UCSD-AML1 (cell line): ENCODE measurements at regions not wholly inside any gene's neighbourhood (a gene's known extent, or its start where the extent isn't known, plus 50 kb on each side); places are given as distances from the start of the nearest gene placed in this dataset.
"Not testable (repeated sequence)": the region's sequence is repeated elsewhere in the genome, so short reads cannot be mapped to it uniquely, and the experiment has no call there.

ENCODE experiments used
- DNase-seq: peaks from one replicate; lab custom pipeline; 2025; ENCODE audit not compliant: unreplicated experiment; lab: John Stamatoyannopoulos, UW

DNA sequence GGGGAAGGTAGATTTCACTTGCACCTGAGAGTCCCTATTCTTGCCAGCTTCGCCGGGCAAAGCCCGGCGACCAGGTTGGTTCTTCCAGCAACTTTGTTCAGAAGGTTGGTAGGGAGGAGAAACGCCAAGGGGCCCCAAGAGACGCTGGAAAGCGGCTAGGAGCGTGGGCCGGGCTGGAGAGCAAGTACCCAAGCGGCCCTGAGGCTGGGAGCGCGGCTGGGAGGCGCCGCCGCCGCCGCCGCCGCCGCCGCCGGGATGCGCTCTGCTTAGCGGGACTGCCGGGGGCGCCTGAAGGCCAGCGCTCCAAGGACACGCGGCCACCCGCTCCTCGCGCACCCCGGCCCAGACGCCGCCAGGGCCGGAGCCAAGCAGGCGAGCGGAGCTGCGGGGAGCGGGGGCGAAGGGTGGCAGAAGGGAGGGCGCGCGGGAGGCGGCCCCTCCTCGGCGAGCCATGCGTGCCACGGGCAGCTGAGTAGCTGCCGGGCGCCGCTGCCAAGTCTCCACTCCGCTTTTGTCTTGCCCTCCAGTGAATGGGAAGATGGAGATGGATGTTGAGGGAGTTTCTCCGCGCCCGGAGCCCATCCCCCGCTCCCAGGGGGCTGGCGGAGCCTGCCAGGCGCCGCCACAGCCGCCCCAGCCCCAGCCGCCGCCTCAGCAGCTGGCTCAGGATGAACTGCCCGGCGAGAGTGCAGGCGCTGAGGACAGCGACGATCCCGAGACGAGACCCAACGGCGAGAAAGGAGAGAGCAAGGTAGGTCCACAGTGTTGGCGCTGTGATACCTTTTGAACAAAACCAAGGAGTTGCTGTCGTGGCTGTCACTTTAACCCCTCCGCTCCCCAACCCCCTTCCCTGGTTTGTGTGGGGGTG lies 227.4 kb upstream of the AZI2 start:
- no peak for DNase-seq

DNA sequence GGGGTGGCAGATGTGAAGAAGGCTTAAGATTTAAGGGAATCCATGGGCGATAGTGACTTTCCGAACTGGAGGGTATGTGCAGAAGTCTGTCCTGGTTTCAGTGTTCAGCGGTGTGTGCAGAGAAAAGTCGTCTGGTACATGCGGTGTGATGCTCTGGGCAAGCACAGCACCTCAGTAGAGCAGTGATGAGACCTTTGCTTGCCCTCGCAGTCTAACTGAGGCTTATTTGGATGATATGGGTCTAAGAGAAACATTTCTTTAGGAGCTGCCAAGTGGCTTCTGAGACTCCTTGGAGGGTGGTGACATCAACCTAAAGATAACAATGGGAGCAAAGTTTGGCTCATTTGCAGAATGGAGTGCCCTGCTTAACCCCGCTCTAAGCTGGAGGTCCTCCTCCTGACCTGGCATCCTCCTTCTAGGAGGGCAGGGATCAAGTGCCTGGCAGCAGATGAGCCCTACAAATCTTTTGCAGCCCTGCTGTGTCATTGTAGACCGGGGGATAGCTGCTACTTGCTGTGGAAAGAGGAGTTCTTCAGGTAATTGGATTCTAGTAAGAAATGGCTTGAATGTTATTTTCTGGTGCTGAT lies 228.1 kb upstream of the AZI2 start:
- DNase-seq, result no peak

DNA sequence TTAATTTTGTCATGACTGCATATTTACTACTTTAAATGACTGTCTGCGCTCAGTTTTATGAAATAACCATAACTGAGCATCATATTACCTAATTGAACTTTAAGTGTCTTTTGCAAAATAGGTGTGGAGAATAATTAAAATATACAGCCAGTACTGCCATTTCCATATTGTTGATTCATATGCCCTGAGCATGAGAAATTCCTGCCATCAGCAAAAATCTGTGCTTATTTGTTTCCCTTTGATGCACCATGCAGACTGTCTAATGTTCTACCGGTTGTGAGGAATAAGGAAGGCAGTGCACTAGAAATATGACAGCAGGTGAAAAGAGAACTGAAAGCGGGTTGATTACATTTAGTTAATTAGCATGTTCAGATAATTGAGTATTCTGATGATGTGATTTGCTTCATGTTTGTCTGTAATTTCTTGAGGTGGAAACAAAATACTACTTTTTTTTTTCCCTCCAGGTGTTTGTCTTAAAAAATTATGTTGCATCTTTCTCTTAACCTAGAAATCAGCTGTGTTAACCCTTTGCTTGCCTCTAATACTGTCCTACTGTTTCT lies 229.4 kb upstream of the AZI2 start:
- no peak for DNase-seq

DNA sequence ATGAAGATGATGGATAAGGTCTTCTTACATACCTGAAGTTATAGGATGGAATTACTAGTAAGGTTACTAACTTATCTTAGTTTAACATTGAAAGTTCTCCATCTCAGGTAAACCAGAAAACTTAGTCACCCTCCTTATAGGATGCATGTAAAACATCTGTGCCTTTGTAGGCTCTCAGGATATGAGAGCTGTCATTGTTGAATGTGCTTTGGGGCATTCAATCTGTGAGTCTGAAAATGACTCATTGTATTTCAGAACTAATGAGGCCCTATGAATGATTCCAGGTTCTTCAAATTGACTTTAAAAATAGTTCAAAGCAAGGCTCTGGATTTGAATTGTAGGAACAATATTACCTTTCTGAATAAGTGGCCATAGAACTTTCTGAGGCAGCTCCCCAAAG lies 237.7 kb upstream of the AZI2 start:
- DNase-seq, result no peak

DNA sequence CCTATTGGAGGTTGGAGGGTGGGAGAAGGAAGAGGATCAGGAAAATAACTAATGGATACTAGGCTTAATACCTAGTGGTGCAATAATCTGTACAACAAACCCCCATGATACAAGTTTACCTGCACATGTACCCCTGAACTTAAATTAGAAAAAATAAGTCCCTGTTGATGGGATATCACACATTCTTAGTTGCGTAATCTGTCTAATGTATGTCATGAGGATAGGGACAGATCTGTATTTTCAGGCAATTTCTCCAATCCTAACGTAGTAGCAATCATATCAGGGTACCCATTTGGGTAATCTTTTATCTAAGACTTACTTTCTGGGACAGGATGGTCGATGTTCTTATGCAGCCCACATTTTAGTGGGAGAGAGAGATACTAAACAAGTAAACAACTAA lies 239.1 kb upstream of the AZI2 start:
- DNase-seq, result no peak

DNA sequence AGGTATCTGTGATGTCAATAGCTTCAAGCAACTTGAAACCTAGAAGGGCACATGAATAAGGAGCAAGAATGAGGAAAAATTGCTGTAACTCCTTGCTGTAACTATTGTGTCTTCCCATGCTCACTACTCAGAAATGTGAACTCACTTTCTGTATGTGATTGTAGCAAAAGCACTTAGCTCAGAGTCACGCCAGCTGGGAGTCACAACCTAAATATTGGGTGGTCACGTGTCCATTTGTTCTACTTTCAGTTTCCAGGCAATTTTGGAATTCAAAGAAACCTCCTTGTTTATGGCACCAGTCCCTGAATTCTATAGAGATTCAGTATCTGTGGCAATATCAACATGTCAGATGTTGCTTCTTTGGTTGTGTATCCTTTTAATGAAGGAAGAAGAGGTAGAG lies 241.6 kb upstream of the AZI2 start:
- DNase-seq, result no peak

DNA sequence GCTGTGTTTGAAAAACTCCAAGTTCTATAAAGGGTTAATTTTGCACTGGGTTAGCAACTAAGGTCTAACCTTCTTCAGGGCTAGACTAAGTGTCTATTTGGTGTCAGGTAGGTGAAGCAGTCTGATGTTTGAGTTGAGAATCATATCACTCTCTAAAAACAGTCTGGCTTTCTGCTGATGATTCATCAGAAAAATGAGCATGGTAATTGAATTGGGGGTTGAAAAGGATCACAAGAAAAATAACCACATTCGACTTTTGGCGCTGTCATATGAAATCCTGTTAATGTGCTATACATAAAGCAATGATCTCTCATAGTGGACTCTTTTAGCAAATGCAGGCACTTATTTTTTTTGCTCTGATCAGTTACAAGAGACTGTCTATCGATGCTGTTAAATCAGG lies 242.2 kb upstream of the AZI2 start:
- DNase-seq, result no peak

DNA sequence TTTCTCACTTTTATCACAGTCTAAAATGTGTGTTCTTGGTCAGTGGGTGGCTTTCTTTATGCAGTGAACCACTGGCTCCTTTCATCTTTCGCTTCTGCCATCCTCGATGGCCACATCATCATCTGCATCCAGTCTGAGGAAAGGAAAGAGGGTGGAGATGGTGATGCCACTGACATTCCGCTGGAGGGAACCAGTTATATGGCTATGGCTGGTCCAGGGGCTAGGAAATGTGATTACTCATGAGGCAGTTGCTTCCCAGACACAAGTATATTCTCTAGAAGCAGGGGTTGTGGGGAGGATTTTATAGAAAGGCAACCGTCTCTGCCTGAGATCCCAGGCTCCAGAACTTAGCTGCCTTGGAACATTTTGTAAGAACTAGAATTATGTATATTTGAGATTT lies 246.7 kb upstream of the AZI2 start:
- no peak for DNase-seq

DNA sequence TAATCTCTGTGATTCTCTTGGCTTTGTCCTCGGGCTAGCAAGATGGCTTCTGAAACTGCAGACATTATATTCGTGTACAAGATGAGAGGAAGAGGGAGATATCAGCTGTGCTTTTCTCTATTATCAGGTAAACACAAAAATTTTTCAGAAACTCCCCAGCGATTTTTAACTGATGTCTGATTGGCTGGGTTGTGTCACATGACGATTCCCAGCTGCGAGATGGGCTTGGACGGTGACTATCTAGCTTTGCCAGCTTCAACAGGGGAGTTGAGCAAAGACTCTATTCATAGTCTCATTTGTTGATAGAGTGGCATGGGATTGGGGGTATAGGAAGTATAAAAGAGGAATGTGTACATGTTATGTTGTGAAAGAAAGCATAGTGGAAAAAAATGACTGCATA lies 248.8 kb upstream of the AZI2 start:
- DNase-seq, result no peak

DNA sequence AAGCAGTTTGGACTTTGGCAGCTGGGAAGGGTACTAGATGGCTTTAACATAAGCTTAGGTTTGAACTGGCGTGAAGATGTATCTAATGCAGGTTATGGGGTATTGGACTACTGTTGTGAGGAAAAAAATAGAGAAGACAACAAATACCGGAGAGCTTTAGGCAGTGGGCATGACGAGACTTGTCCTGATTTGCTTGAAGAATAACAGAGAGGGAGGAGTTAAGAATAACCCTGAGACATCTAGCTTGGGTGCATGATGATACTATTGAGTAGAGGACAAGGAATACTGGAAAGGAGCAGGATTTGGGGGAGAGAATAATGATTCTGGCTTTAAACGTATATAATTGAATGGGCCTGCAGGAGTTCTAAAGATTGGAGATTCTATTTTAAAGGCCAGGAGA lies 249.5 kb upstream of the AZI2 start:
- DNase-seq, result no peak

DNA sequence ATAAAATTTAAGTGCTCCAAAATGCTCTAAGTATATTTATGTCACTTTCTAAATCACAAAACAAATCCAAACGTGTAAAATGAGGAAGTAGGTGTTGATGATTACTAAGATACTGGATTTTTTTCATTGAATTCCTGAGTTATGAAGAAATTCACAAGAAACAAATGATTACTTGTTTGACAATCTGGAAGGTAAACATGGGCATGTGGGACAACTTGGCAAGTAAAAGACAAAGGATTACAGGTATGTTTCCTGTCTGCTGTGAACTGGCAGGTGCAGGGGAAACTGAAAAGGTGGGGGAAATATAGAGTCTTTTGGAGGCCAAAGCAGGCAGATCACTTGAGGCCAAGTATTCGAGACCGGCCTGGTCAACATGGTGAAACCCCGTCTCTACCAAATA lies 252.7 kb upstream of the AZI2 start:
- DNase-seq, result no peak

DNA sequence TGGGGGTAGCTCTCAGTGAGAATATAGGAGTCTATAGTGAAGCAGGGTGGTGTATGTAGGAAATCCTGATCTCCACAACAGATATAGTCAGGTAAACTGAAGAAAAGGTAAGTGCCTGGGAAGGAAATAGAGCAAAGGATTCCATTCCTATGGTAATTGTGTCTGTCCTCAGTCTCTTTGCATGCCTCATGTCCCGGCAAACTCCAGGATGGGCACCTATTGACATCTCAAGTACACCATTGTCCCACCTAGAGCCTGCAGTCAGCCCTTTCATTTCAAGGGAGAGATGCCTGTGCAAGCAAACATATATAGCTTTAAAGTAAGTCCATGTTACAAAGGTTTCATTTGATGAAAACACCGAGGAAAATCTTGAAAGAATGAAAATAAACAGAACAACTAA lies 257.7 kb upstream of the AZI2 start:
- DNase-seq, result no peak

DNA sequence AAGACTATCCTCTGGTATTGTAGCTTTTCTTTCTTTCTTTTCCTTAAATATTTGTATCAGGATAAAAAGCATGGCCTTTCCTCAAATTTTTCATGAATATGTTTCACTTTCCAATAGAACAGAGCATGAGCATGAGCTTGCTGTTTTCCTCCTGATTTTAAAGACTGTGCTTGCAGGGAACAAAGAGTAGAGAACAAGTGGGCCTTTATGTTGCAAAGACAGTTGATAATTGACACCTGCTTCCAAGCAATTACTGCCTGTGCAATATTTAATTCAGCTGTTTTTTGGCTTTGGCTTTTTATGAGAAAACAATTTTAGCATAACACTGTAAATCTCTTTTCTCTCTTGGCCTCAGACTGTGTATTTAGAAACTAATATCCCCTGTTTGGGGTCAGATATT lies 263.6 kb upstream of the AZI2 start:
- no peak for DNase-seq

DNA sequence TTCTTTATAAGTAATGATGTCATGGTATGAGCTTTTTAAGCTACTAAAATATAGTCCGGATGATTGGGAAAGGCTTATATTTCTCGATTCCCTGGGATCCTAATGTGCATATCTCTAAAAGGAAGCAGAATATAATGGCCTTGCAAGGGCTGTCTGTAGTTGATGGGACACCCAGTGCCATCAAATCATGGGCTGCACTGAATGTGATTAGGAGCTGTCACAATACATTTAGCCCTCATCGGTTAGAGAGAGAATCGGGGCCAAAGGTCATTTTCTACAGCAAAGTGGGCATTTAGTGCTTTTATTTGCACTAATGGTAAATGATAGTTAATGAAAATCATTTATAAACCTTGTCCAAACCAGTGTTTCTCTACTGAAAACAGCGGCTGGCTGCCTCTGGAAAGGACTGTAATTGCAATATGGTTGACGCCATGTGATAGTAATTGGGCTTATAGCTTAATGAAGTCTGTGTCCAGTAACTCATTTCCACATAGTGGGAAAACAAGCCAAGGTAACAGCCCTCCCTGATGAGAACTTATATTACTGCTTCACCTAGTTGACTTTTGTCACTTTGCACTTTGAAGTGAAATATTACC lies 265.0 kb upstream of the AZI2 start:
- no peak for DNase-seq

DNA sequence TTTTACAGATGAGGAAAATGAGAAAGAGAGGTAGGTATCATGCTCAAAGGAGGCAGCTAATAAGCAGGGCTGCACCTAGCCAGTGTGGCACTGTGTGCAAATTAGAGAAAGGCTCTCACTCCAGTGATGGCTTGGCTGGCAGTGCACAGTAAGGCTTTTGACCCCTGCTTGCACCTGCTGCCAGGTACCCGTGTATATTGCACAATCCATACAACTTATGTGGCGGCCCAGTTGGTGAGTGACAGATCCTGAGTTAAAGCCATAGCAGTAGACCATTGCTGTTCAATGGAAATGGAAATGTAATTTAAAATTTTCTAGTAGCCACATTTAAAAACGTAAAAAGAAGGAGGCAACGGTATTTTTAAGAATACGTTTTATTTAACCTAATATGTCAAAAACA lies 266.4 kb upstream of the AZI2 start:
- no peak for DNase-seq

DNA sequence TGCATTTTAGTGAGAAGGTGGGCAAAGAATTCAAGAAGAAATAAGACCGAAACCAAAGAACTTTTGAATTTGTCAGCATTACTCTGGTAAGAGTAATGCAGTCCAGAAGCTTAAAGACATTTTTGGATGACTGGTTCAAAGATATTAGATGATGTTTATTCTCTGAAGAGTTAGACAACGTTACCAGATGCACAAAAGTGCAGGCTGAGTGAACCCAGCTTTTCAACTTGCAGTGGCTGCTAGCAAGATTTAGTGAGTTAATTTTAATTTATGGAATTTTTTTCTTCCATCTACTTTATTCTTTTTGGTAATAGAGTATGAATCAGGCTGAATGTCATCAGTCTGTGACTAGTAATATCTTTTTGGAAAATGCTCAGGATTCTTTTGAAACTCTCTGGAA lies 267.3 kb upstream of the AZI2 start:
- DNase-seq, result no peak

DNA sequence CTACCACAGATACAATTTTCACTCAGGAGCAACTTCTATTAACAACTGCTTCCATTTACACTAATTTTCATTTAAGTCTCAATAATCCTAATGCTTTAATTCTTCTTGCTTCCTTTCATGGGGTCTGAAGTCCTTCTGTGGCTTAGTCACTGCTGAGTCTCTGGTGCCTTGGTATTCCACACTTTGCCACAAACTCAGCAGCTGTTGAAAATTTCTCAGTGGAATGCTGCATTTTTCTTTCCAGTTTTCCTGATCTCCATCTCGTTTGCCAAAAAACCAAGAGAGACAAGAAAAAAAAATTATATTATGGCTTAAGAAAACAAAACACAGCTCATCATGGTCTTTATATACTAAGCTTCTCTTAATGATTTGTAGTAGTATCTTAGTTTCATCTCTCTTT lies 269.2 kb upstream of the AZI2 start:
- DNase-seq, result no peak

DNA sequence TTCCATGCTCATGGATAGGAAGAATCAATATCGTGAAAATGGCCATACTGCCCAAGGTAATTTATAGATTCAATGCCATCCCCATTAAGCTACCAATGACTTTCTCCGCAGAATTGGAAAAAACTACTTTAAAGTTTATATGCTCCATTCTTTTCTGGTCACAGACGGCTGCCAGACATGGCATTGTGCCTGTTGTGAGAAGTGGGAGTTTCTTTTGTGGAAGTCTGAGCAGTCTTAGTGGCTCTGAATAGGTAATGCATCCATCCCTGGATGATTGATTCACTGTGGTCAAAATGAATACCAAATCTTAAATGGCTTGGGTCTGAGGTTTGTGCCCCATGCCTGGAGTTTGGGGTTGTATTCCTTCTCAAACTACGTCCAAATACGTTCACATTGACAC lies 274.5 kb upstream of the AZI2 start:
- DNase-seq, result no peak

DNA sequence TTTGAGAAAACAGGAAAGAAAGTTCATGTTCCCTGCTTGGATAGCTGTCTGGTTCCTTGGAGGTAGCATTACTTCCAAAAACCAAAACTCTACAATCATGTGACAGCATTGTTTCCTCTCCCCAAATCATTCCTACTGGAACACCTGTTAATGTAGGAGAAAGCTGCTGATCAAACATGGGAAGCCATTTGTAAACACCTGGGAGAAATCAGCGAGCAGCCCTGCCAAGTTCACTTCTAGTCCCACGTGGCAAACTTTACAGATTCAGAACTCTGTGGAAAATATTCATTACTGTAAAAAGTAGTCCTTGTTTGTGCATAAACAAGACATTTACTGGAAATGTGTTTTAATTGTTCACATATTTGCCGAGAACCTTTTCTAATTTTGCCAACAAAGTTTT lies 275.5 kb upstream of the AZI2 start:
- no peak for DNase-seq

DNA sequence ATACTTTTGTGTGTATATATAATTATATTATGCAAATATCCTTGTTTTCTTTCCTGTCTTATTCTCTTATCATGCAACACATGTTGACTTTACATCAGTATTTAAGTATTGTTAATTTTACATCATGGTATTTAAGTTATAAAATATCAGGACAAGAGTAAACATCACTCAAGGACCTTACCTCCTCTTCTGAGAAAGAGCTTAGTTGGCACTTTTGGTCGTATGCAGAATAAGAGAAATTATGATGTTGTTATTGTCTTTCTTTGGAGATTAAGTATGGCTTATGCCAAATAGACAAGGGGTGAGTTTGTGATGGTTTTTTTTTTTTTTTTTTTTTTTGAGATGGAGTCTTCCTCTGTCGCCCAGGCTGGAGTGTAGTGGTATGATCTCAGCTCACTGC lies 279.2 kb upstream of the AZI2 start:
- not testable (repeated sequence) for DNase-seq

DNA sequence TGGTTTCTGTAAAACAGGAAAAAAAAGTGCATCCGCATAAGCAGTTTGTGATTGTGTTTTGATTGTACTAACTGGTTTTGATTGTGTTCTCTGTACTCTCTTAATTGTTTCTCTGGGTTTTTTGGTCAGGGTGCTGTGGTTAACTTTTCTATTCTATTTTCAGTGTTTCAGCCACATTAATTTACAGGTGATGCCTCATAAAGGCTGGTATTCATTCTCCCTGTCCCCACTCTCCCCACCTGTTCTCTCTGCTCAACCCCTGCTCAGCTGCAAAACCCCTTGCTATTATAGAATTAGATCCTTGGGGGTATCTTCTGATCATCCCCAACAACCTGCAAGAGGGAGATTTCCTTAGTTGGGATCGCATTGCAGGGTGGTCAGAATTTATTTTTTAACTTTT lies 285.4 kb upstream of the AZI2 start:
- no peak for DNase-seq

DNA sequence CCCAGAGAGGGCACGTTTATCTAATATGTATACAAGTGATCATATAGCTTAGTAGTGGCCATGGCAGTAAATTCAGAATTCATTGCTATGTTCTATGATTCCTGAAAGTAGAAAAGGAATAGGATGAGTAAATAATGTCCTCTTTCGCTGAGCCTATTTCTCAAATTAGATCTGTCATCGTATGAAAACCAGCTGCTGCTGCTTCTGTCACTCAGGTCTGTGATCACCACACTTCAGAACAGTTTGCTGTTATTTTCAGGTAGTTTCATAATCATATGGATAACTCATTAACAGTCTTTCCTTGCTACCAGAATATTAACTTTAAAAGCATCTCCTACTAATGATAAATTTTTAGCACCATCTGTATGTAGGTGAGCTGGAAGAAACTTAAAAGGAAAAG lies 289.1 kb upstream of the AZI2 start:
- no peak for DNase-seq
